ENCODE measurements at regions not wholly inside any gene's neighbourhood (a gene's known extent, or its start where the extent isn't known, plus 50 kb on each side); places are given as distances from the start of the nearest gene placed in this dataset.

- Histone ChIP-seq H3K27ac (ENCODE audit: low read length) (no peak overlapping the region), H3K4me1 (ENCODE audit: insufficient read depth, low read length) (peaks cover 4% of the 10 kb centered on the region), H3K79me2 (ENCODE audit: insufficient read depth, low read length) (no peaks in the 10 kb centered on the region), H3K4me2 (ENCODE audit: insufficient read depth, low read length) (no peak overlapping the region), H2AFZ (ENCODE audit: low read depth, low read length) (no peak overlapping the region), H3K9ac (ENCODE audit: low read depth, low read length) (no peak overlapping the region), H3K9me3 (ENCODE audit: insufficient read depth, low read length, severe bottlenecking) (no peaks in the 10 kb centered on the region), H4K20me1 (ENCODE audit: insufficient read depth, low read length) (peaks cover 6% of the 10 kb centered on the region; the same call in 1 of the 2 replicates), H3K4me3 (ENCODE audit: low read depth in 1 of 2, low read length in 2 of 2) (no peak overlapping the region), H3K36me3 (ENCODE audit: insufficient read depth, low read length) (no peaks in the 10 kb centered on the region), H3K27me3 (ENCODE audit: insufficient read depth, low read length, poor library complexity) (no peaks in the 10 kb centered on the region)
- no peak for ATAC-seq (ENCODE audit: insufficient read depth, low read depth)
- DNase-seq, result no peak
- TF ChIP-seq EZH2 (IDR thresholded peaks at IDR 0.05; ENCODE audit: borderline replicate concordance, low read depth, low read length, severe bottlenecking), result no peak
- TF ChIP-seq CTCF (IDR thresholded peaks at IDR 0.05; ENCODE audit: borderline replicate concordance, extremely low read depth, low read length, poor library complexity, severe bottlenecking), result no peak
These were observed 53.0 kb upstream of the GLI2 start for GRCh38 chr2:120682654-120683053.

- Histone ChIP-seq H3K4me1 (ENCODE audit: insufficient read depth, low read length) (peaks cover 4% of the 10 kb centered on the region), H3K36me3 (ENCODE audit: insufficient read depth, low read length) (no peaks in the 10 kb centered on the region), H4K20me1 (ENCODE audit: insufficient read depth, low read length) (peaks cover 6% of the 10 kb centered on the region; the same call in 1 of the 2 replicates), H3K27ac (ENCODE audit: low read length) (no peak overlapping the region), H3K4me3 (ENCODE audit: low read depth in 1 of 2, low read length in 2 of 2) (no peak overlapping the region), H3K4me2 (ENCODE audit: insufficient read depth, low read length) (no peak overlapping the region), H3K79me2 (ENCODE audit: insufficient read depth, low read length) (no peaks in the 10 kb centered on the region), H2AFZ (ENCODE audit: low read depth, low read length) (no peak overlapping the region), H3K27me3 (ENCODE audit: insufficient read depth, low read length, poor library complexity) (peaks cover 3% of the 10 kb centered on the region), H3K9ac (ENCODE audit: low read depth, low read length) (no peak overlapping the region), H3K9me3 (ENCODE audit: insufficient read depth, low read length, severe bottlenecking) (no peaks in the 10 kb centered on the region)
- no peak for ATAC-seq (ENCODE audit: insufficient read depth, low read depth)
- DNase-seq, result no peak
- TF ChIP-seq EZH2 (IDR thresholded peaks at IDR 0.05; ENCODE audit: borderline replicate concordance, low read depth, low read length, severe bottlenecking) (no peak), CTCF (IDR thresholded peaks at IDR 0.05; ENCODE audit: borderline replicate concordance, extremely low read depth, low read length, poor library complexity, severe bottlenecking) (no peak)
These were observed 52.6 kb upstream of the GLI2 start for GRCh38 chr2:120683081-120683480.

GRCh38 chr2:120683701-120684100, 52.0 kb upstream of the GLI2 start:
- Histone ChIP-seq H2AFZ (ENCODE audit: low read depth, low read length) (no peak overlapping the region), H3K4me3 (ENCODE audit: low read depth in 1 of 2, low read length in 2 of 2) (no peak overlapping the region), H3K79me2 (ENCODE audit: insufficient read depth, low read length) (no peaks in the 10 kb centered on the region), H3K4me2 (ENCODE audit: insufficient read depth, low read length) (no peak overlapping the region), H3K36me3 (ENCODE audit: insufficient read depth, low read length) (no peaks in the 10 kb centered on the region), H4K20me1 (ENCODE audit: insufficient read depth, low read length) (peaks cover 6% of the 10 kb centered on the region; the same call in 1 of the 2 replicates), H3K27ac (ENCODE audit: low read length) (no peak overlapping the region), H3K9ac (ENCODE audit: low read depth, low read length) (no peak overlapping the region), H3K9me3 (ENCODE audit: insufficient read depth, low read length, severe bottlenecking) (no peaks in the 10 kb centered on the region), H3K27me3 (ENCODE audit: insufficient read depth, low read length, poor library complexity) (peaks cover 5% of the 10 kb centered on the region), H3K4me1 (ENCODE audit: insufficient read depth, low read length) (peaks cover 4% of the 10 kb centered on the region)
- no peak for ATAC-seq (ENCODE audit: insufficient read depth, low read depth)
- DNase-seq, result no peak
- TF ChIP-seq EZH2 (IDR thresholded peaks at IDR 0.05; ENCODE audit: borderline replicate concordance, low read depth, low read length, severe bottlenecking), result no peak
- TF ChIP-seq CTCF (IDR thresholded peaks at IDR 0.05; ENCODE audit: borderline replicate concordance, extremely low read depth, low read length, poor library complexity, severe bottlenecking), result no peak
